ENCODE measurements at regions not wholly inside any gene's neighbourhood (a gene's known extent, or its start where the extent isn't known, plus 50 kb on each side); places are given as distances from the start of the nearest gene placed in this dataset.

GRCh38 chr3:26558257-26558656 lies 64.3 kb upstream of the LRRC3B start:
- TF ChIP-seq CTCF (IDR thresholded peaks at IDR 0.05; ENCODE audit: insufficient read depth, low read depth, low read length): no peak
- no peak for TF ChIP-seq EZH2 (IDR thresholded peaks at IDR 0.05; ENCODE audit: insufficient read depth, low read length)

All from astrocyte (in vitro differentiated cells and primary cell).